HG02610 (cell line): ENCODE measurements at regions not wholly inside any gene's neighbourhood (a gene's known extent, or its start where the extent isn't known, plus 50 kb on each side); places are given as distances from the start of the nearest gene placed in this dataset.
"Not testable (repeated sequence)": the region's sequence is repeated elsewhere in the genome, so short reads cannot be mapped to it uniquely, and the experiment has no call there.

Experiments used
- ATAC-seq: cut with Tn5 transposase; IDR thresholded peaks from one replicate; pipeline ENCODE4 v1.9.1; 2021; ENCODE audit warnings: mild to moderate bottlenecking, moderate library complexity; ENCODE audit not compliant: unreplicated experiment

DNA sequence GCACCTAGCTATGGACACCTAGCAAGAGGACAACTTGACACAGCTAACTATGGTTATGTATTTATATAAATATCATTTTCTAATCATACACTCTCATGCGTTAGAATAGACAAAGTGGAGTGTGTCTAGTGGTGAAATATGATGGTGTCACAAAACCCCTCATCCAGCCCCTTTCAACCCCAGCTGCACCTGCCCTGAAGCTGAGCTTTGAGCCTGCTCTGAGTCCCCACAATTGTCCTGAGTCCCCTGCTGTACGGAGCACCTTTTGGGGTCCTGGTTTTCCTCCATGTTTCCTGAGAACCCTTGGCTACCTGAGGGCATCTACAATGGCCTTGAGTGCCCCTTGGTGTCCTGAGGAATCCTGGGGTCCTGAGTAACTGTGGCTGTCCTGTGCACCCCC is 1072.8 kb downstream of the TMEM121 start:
- no peak for ATAC-seq

GRCh38 chr14:106605548-106606448 is 1079.4 kb downstream of the TMEM121 start:
- ATAC-seq = no peak

DNA sequence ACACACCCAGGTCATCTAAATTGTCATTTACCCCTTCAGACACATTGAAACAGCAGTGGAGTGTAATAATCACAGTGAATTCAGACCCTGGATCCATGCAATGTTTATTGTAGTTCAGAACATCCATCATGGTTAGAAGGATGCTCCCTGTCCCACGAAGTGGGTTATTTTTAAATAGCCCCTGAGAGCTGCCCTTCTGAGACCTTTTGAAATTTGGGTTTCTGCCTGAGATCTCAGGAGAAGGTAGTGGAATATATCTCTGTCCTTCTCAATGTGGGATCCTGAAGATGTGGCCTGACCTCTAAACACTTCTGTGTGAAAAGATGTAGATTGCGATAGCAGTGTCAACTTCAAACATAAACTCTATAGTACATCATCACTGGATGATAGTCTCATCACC is 1080.6 kb downstream of the TMEM121 start:
- no peak for ATAC-seq

GRCh38 chr14:106610691-106611090 is 1084.3 kb downstream of the TMEM121 start:
- ATAC-seq = no peak

- ATAC-seq = peak; percentile 71
These were observed 1086.9 kb downstream of the TMEM121 start for GRCh38 chr14:106613256-106613655.

GRCh38 chr14:106618471-106618951 is 1092.1 kb downstream of the TMEM121 start:
- not testable (repeated sequence) for ATAC-seq

GRCh38 chr14:106619606-106620005 is 1093.2 kb downstream of the TMEM121 start:
- no peak for ATAC-seq

DNA sequence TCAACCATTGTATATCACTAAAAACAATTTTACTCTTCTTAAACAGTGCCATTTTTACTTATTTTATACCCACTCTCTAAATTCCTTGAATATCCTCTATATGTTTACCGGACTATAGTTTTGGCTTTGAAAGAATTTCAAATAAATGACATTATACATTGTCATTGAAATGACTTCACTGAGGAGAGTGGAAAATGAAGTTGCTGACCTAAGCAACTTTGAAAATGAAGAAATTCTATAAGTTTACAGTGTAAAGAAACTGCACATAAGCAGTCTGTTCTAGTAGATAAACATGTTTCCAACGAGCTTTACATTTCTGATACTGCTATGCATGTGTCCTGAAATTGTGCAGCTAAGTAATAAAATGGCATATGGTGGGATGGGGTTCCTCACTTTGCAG is 1094.0 kb downstream of the TMEM121 start:
- ATAC-seq = no peak

GRCh38 chr14:106622200-106622745 is 1095.9 kb downstream of the TMEM121 start:
- ATAC-seq = no peak

GRCh38 chr14:106625186-106625585 is 1098.8 kb downstream of the TMEM121 start:
- no peak for ATAC-seq

DNA sequence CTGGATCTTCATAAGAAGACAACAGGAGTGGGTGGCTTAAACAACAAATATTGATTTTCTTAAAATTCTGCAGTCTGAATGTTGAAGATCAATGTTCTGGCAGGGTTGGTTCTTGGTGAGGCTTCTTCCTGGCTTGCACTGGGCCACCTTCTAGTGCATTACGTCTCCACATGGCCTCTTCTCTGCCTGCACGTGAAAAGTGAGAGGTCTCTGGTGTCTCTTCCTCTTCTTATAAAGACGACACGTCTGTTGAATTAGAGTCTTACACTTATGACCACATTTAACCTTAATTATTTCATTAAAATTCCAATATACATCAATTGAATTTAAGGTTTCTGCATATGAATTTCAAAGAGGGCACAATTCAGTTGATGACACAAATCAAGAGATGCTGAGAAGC is 1100.1 kb downstream of the TMEM121 start:
- not testable (repeated sequence) for ATAC-seq

- ATAC-seq = not testable (repeated sequence)
These were observed 1100.7 kb downstream of the TMEM121 start for GRCh38 chr14:106626942-106627588.

- ATAC-seq = no peak
These were observed 1105.5 kb downstream of the TMEM121 start for GRCh38 chr14:106631879-106632278.

- ATAC-seq = no peak
These were observed 1107.3 kb downstream of the TMEM121 start for GRCh38 chr14:106633721-106634120.

- no peak for ATAC-seq
These were observed 1109.2 kb downstream of the TMEM121 start for GRCh38 chr14:106635569-106635968.

- not testable (repeated sequence) for ATAC-seq
These were observed 1112.5 kb downstream of the TMEM121 start for GRCh38 chr14:106638786-106639452.

- ATAC-seq = no peak
These were observed 1115.7 kb downstream of the TMEM121 start for GRCh38 chr14:106642090-106642489.

DNA sequence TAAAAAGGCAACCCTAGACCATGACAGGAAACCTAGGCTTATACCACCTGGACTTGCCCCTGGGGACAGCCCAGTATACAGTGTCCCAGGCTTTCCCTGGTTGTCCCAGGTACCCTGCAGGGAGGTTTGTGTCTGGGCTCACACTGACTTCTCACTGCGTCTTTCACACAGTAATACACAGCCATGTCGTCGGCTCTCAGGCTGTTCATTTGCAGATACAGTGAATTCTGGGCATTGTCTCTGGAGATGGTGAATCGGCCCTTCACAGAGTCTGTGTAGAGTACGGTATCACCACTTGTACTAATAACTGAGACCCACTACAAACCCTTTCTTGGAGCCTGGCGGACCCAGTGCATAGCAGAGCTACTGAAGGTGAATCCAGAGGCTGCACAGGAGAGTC is 1116.6 kb downstream of the TMEM121 start:
- ATAC-seq = not testable (repeated sequence)

- ATAC-seq = not testable (repeated sequence)
These were observed 1122.5 kb downstream of the TMEM121 start for GRCh38 chr14:106648874-106649273.

DNA sequence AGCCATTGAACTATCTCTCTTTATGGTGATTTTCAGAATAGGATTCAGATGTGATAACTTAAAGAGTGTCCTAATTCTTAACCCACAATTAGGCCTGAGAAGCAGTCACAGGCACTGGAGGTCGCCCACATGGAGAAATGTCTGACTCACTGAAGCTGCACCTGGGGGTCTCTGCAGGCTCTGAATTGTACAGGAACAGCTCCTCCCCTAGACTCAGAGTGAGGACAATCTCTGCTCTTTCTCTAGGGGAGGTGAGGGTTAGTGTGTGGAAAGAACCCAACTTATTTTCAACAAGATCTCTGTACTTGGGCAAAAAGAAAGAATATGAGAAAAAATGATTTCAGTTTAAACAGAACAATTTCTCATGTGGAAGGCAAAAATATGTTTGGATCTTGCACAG is 1124.6 kb downstream of the TMEM121 start:
- ATAC-seq = no peak

- peak; percentile 73 for ATAC-seq
These were observed 1126.1 kb downstream of the TMEM121 start for GRCh38 chr14:106652494-106652893.
